NCI-H748 (cell line): ENCODE measurements at regions not wholly inside any gene's neighbourhood (a gene's known extent, or its start where the extent isn't known, plus 50 kb on each side); places are given as distances from the start of the nearest gene placed in this dataset.

Experiments used
- DNase-seq: peaks from one replicate; lab custom pipeline; 2025; ENCODE audit not compliant: unreplicated experiment; lab: John Stamatoyannopoulos, UW

DNA sequence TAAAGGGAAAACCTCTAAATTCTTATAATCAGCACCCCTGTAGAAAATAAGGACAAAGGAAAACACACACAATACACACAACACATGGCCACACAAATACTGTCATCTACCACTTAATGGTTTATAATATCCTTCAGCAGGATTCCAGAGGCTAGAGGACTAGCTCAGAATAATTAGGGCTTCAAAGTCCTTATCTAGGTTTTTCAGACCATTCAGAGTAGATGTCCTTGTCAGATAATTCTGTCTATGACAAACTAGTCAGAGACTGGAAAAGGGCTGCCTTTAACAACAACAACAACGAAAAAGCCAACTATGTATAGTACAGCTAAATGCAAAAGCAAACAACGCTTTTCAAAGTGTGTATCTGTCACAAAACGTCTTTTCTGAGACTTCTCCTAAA lies 456.5 kb upstream of the CNTN5 start:
- DNase-seq, result no peak

DNA sequence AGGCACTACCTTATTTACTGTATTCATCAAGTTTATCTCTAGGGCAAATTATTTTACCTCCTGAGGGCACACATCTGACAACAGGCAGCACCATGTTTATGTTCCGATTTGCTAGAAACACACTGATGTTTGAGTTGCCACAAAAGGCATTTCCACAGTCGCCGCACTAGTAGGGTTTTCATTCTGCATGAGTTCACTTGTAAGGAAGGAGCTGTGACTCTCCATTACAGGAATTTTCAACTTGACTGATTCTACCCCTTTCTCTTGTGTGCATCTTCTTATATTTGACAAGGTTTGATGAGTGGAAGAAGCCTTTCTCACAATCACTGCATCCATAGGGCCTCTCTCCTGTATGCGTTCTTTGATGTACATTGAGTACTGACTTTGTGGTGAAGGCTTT lies 455.9 kb upstream of the CNTN5 start:
- no peak for DNase-seq

DNA sequence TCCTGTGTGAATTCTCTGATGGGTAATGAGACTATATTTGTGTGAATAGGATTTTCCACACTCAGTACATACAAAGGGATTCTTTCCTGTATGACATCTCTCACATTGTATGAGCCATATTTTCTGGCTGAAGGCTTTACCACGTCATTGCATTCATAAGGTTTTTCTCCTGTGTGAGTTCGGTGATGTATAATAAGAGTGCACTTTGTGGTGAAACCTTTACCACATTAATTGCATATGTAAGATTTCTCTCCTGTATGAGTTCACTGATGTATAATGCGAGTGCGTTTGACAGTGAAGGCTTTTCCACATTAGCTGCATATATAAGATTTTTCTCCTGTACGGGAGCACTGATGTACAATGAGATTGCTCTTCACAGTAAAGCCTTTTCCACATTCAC lies 455.4 kb upstream of the CNTN5 start:
- DNase-seq, result no peak

DNA sequence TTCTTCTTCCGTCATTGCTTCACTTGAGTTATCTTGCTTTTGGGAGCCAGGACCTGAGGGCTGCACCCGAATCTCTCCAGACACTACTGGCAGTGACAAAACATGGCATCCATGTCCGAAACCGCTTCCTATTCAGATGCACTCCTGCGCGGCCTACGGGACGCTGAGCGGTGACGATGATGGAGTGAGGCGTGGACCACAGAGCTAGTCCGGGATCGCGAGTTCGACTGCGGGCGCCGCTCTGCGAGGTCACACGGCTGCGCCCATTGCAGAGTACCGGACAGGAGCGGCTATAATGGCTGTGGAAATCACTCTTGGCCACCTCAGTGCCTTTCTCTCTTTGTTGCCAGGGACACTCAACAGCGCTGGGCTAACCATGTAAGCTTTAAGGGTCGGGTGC lies 453.8 kb upstream of the CNTN5 start:
- DNase-seq, result no peak

DNA sequence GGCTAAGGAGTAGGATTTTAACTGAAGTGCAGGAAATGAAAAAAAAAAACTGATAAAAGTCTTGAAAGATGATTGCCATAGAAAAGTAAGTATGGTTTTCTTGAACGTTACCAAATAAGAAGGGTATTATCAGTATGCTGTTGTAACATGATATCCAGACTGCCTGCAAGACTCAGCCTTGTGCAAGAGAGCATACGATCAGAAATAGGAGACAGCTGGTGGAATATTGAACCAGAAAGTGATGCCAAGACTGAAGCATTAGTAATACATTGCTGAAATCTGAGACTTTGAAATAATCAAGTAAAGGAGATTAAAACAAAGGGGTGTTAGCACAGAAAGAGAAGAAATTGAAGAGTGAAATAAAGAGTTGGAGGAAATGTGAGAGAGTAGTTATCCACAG lies 452.7 kb upstream of the CNTN5 start:
- DNase-seq, result peak; percentile 29

DNA sequence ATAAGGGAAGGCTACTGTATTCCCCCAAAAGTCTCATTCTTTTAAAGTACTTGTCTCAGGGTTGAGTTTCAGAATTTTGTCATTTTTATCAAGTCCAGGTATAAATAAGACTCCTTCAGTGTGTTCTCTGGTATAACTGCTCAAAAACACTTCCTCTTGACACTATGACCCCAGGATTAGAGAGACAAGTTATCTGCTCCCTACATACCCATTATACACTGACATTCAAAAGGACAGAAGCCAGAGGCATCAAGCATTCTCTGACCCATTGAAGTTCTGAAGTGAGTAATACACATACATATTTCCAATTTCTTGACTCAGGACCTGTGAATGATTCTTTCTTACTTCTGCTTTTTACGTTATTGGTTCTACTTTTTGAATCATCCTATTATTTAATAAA lies 447.8 kb upstream of the CNTN5 start:
- DNase-seq, result no peak

DNA sequence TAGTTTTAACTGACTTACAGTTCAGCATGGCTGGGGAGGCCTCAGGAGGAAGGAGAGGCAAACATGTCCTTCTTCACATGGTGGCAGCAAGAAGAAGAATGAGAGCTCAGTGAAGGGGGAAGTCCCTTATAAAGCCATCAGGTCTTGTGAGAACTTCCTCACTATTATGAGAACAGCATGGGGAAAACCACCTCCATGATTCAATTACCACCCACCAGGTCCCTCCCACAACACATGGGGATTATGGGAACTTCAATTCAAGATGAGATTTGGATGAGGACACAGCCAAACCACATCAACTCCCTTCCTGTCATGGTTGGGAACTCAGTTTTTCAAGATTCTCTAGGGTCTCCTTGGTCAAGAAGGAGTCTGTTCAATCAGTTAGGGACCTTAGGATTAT lies 432.9 kb upstream of the CNTN5 start:
- DNase-seq, result no peak

DNA sequence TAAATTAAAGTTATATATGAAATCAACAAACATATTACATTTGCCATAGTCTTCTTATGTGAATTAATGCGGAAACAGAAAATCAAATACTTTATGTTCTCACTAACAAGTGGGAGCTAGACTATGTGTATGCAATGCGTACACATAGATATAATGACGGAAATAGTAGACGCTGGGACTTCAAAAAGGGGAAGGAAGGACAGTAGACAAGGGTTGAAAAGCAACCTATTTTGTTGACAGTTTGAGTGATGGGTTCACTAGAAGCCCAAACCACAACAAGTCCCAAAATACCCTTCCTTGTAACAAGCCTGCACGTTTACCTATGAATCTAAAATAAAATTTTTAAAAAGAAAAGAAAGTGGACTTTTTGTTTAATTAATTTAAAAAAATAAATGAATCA lies 430.8 kb upstream of the CNTN5 start:
- no peak for DNase-seq

DNA sequence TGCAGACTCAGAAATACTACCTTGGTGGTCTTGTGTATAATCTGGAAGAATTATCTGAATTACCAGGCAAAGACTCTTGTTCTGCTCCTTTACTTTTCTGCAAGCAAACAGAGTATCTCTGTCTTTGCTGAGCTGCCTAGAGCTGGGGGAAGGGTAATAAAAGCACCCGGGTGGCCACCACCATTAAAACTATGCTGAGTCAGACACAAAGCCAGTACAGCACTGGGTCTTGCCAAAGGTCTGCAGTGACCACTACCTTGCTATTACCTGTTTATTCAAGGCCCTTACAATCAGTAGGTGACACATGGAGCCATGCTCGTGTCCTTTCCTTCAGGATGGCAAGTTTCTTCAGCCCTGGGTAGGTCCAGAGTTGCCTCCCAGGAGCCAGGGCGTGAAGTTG lies 420.6 kb upstream of the CNTN5 start:
- DNase-seq, result no peak

DNA sequence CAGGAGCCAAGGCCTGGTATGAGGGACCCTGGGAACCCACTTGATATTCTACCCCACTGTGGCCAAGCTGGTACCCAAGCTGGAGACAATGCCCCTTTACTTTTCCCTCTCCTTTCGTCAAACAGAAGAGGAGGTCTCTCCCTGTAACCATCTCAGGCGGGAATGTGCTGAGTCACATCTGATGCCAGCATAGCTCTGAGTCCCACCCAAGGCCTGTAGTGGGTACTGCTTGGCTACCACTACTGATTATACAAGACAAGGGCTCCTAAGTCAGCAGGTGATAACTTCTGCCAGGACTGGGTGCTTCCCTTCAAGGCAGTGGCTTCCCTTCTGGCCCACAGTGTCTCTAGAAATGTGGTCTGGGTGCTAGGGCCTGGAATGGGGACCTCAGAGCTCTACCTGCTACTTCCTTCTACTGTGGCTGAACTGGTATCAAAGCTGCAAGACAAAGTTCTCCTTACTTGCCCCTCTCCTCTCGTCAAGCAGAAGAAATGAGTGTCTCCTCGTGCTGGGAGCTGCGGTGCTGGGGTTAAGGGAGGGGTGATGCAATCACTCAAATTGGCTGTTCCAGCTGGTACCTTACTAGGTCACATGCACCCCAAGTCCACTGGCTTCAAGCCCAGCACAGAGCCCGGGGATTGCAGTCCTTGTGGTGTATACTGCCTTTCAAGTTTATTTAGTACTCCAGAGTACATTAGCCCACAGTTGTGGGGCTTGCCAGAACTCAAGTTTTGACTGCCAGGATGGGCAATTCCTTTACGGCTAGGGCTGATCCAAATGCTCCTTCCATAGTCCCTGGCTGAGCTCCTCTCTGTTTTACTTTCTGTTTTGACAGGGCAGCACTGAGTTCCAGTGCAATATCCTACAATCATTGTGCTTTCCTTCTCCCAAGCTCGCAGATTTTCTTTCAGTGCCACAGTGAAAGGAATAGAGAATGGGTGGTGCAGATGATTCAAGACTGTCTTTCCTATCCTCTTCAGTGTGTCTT lies 419.7 kb upstream of the CNTN5 start:
- no peak for DNase-seq

DNA sequence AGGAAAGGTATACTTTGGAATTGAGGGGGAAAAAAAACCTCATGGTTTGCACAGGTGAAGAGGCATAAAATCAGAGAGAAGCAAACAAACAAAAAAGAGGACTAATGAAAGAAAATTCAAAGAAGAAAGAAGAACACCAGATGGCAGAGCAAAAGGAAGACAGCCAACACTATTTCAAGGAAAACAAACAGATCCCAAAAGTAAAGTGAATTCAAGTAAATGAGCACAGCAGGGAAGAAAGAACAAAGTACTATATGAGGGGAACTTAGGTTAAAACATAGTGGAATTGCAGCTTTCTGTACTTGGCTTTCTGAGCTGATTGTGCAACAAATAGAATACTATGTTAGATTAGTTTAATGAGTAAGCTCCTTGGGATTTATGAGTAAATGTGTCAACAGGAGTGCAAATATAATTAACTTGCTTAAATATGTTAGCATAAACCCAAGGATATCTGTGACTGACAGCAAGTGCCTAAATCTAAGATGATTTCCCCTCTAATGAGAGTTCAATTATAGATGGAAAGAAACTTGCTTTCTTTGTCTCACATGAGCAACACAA lies 404.6 kb upstream of the CNTN5 start:
- no peak for DNase-seq

DNA sequence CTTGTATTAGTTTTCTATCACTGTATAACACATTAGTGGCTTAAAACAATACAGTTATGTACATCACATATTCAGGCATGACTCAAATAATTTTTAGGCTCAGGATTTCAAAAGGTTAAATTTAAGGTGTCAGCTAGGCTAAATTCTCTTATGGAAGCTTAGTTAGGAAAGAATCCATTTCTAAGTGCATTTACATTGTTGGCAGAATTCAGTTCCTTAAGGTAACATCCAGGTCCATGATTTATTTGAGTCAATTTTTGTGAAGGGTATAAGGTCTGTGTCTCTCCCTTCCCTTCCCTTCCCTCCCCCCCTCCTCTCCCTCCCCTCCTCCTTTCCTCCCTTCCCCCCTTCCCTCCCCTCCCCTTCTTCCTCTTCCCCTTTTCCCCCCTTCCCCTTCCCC lies 399.0 kb upstream of the CNTN5 start:
- DNase-seq, result no peak

DNA sequence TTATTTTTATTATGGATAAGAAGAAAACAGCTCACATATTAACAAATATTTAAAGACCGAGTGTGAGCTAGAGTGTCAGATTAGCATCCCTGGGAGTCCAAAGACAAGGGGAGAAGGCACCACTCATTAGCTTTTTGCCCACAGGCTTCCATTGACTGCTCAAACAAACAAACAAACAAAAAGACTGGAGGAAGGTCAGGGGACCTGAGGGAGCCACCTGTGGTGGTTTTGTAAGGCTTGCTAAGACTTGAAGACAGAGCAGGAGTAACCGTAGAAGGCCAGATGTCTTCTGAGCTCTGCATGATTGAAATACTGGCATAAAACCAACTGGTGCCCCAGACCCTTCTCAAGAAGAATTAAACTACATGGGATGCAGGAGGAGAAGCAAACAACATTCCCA lies 395.2 kb upstream of the CNTN5 start:
- no peak for DNase-seq

DNA sequence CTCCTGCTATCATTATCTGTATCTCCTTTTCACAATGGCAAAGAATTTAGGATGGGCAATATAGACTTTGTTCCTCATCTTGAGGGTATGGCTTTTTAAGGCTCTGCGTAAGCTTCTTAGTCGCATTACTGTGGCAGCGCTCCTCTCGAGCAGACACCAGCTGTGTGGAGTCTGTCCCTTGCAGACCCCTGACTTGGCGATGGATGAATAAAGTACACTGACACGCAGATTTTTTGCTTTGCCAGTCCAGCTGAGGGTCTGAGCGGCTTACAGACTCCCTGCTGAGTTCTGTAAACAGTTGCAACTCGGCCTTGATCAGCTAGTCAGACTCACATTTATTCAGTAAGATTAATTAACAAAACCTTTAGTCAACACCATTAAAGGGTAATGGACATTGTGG lies 390.0 kb upstream of the CNTN5 start:
- DNase-seq, result peak; percentile 89

DNA sequence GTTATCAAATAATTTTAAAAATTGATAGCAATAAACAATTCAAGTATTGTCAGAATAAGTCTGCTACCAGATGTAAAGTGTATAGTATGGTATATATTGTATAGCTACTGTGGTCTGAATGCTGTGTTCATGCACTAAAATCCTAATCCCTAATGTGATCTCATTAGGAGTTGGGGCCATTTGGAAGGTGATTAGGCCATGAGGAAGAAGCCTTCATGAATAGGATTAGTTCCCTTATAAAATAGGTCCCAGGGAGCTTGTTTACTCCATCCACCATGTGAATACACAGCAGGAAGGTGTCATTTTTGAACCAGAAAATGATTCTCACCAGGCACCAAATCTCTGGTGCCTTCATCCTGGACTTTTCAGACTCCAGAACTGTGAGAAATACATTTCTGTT lies 363.0 kb upstream of the CNTN5 start:
- DNase-seq, result no peak

DNA sequence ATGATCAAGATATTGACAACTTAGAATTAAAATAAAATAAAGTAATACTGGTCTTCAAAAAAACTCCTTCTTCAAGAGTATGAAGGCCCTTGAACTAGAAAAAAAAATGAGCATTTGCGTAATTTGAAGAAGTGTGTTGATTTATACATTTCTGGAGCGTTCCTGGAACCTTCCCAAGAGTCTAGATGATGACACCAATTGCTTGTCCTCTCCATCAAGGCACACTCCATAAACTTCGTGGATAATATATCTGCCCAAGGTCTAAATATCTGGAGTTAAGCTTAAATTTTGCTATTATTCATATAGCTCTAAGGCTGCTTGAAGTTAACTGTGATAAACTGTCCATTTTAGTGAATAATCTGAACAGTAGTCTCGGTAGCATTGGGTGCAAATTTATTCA lies 361.3 kb upstream of the CNTN5 start:
- no peak for DNase-seq

DNA sequence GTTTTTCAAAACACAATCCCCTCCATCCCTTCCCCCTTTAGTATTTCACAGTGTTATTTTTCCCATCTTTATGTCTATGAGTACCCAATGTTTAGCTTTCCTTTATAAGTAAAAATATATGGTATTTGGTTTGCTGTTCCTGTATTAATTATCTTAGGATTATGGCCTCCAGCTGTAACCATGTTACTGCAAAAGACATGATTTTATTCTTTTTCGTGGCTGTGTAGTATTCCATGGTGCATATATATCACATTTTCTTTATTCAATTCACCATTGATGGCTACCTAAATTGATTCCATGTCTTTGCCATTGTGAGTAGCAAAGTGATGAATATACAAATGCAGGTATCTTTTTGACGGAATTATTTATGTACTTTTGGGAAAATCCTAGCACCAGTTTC lies 346.4 kb upstream of the CNTN5 start:
- DNase-seq, result no peak

DNA sequence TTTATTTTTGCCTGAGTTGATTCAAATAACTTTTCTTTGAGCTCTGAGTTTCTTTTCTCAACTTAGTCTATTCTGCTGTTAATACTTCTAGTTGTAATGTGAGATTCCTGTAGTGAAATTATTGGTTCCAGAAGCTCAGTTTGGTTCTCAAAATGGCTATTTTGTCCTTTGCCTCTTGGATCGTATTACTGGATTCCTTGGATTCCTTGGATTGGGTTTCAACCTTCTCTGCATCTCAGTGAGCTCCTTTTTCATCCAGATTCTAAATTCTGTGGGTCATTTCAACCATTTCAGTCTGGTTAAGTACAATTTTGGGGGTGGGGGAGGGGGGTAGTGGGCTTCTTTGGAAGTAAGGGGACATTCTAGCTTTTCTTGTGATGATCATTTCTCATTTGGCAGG lies 341.1 kb upstream of the CNTN5 start:
- DNase-seq, result no peak

DNA sequence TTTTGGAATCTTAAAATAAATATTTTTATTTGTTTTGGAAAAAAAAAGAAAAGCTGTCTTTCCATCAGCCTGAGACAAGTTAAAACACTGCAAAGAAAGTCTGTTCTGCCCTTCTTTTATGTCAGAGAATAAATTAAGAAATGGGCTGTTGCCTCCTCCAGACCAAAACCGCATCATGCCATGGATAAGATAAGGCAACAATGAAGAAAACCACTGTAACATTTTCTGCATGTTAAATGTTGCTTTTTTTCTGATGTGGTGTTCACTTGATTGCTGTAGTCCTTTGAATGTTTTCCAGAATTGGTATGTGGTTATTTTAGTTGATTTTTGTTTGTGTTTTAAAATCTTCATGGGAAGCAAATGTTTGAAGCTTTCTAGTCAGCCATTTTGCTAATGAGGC lies 319.2 kb upstream of the CNTN5 start:
- no peak for DNase-seq

DNA sequence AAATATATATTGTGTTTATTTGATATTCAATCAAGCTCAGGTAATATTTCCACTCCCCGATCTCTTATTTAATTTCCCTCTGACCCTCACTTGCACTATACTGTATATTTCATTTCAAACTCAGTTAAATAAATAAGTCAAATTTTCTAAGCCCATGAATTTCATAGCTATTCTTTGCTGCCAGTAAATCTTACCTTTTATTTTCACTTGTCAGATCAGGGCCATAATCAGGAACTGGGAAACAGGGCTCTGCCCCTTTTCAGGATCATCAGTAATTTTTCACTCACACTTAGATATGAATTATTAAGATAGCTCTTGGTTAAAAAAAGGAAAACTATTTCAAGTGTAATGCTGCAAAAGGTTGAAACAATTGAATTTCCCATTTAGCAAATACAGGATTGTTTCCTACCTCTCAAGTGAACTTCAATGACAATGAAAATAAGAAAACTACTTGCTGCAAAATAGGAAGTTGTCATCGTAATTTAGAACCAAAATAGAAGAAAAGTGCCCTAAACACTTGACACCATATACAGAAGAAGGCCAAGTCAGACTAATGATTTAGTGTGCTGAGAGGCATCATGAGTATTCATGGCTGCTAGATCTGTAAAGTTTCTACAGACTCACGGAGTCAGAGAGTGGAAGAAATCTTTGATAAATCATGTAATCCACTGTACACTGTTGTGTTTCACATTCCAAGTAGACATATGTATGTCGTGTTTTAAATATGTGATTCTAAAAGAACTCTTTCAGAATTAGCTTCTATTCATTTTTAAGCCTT lies 316.8 kb upstream of the CNTN5 start:
- DNase-seq, result no peak

DNA sequence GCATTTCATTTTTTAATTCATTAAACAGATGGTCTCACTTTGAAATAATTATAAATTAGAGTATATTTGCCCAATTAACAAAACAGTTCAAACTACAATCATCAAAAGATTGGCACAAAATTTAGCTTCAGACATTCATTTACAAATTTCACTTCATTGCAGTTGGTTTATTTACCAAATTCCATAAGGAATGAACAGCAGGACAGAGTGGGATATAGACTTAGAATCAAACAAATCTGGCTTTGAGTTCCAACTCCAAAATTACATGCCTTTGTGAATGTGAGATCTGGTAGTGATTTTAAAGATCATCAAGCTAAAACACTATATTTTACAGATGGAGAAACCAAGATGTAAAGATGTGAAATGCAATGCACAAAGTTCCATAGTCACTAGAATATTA lies 310.7 kb upstream of the CNTN5 start:
- no peak for DNase-seq

DNA sequence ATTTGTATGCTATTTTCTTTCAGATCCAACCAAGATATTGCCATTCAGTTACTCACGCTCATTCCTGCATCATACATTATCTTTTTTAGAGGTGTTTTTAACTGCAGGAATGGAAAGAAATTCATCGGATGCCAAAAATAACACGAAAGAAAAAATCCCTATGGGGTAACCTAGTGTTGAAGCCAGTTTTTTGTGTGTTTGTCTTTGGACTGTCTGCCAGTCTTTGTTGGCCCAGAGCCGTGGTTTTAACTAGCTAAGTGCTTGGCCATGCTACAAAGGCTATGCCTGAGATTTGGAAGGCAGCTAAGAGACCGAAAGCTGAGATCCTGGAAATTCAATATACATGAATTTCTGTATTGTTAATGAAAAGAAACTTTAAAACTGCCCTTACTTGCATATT lies 309.8 kb upstream of the CNTN5 start:
- DNase-seq, result no peak
